Epithelial cell of esophagus (primary cell): ENCODE measurements at regions not wholly inside any gene's neighbourhood (a gene's known extent, or its start where the extent isn't known, plus 50 kb on each side); places are given as distances from the start of the nearest gene placed in this dataset.

Experiments used
- DNase-seq: peaks from one replicate; pipeline ENCODE4 v3.0.0; 2010; ENCODE audit warnings: low read depth
- H3K4me3 ChIP-seq: 2 replicates; pipeline ENCODE4 v1.5.1; 2011; ENCODE audit warnings: mild to moderate bottlenecking, low read length, control low read depth
- TF ChIP-seq, protein P1 (sequence below): IDR thresholded peaks from 2 replicates; pipeline ENCODE4 v1.5.1; 2011; ENCODE audit warnings: low read depth, mild to moderate bottlenecking, low read length, control low read depth, inconsistent platforms; ENCODE audit not compliant: insufficient read depth; ENCODE audit errors: missing control alignments

DNA sequence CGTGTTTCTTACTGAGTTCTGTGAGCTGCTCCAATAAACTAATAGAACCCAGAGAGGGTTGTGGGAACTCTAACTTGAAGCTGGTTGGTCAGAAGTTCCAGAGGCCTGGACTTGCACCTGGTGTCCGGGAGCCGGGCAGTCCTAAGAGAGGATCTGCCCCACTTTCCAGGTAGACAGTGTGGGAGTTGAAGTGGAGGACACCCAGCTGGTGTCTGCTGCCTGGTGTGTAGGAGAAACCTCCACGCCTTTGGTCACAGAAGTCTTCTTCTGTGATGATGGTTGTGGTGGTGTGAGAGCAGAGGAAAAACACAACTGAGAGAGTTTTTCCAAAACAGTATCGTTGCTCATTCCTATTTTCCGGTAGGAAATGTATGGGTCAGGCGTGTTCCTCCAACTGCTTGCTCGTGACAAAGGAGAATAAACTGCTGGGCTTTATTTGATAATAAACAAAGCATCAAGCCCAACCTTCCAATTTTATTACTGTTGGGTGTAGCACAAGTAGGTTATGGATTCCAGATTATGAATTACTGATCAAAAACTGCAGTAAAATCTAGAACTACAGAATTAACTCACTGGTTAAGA lies 137.0 kb downstream of the KLF13 start:
- TF ChIP-seq, protein P1, sequence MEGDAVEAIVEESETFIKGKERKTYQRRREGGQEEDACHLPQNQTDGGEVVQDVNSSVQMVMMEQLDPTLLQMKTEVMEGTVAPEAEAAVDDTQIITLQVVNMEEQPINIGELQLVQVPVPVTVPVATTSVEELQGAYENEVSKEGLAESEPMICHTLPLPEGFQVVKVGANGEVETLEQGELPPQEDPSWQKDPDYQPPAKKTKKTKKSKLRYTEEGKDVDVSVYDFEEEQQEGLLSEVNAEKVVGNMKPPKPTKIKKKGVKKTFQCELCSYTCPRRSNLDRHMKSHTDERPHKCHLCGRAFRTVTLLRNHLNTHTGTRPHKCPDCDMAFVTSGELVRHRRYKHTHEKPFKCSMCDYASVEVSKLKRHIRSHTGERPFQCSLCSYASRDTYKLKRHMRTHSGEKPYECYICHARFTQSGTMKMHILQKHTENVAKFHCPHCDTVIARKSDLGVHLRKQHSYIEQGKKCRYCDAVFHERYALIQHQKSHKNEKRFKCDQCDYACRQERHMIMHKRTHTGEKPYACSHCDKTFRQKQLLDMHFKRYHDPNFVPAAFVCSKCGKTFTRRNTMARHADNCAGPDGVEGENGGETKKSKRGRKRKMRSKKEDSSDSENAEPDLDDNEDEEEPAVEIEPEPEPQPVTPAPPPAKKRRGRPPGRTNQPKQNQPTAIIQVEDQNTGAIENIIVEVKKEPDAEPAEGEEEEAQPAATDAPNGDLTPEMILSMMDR, result no peak
- DNase-seq, result no peak
- H3K4me3 ChIP-seq, result no peak overlapping the region

DNA sequence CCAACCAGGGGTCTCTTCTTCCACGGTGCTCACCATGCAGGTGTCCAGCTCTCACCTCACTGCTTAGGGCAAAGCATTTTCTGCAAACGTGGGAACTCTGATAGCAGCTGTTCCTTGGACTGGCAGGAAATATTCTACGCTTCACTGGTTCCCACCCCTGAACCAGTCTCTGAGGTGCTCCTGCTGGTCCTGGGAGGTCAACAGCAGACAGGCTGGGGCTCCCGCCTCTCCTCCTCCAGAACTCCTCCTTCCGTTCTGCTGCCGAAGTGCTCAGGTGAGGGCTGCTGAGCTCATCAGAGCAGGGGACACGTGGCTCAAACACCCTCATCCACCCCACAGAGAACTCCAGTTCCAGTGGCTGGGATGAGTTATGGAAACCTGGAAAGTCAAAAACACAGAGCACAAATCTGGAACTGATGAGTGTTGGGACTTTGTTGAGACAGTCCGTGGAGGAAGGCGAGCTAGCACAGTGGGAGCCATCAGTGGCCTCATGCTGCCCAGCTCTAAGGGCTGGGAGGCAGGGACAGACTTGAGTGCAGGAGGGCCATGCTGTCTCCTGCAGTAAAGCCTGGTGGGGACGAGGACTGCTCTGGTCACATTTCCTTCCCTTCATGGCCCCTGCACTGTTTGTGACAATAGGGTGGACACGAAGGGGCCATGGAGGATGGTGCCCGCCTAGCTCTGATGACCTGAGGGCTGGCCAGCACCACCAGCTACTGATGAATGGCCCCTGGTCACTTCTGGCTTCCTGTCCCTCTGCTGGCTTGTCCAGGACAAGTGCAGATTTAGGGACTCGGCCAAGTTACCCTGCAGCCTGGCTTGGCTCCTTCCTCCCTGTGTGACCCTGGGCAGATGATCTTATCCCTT lies 137.8 kb downstream of the KLF13 start:
- DNase-seq, result no peak
- TF ChIP-seq, protein P1, result no peak
- no peak overlapping the region for H3K4me3 ChIP-seq

DNA sequence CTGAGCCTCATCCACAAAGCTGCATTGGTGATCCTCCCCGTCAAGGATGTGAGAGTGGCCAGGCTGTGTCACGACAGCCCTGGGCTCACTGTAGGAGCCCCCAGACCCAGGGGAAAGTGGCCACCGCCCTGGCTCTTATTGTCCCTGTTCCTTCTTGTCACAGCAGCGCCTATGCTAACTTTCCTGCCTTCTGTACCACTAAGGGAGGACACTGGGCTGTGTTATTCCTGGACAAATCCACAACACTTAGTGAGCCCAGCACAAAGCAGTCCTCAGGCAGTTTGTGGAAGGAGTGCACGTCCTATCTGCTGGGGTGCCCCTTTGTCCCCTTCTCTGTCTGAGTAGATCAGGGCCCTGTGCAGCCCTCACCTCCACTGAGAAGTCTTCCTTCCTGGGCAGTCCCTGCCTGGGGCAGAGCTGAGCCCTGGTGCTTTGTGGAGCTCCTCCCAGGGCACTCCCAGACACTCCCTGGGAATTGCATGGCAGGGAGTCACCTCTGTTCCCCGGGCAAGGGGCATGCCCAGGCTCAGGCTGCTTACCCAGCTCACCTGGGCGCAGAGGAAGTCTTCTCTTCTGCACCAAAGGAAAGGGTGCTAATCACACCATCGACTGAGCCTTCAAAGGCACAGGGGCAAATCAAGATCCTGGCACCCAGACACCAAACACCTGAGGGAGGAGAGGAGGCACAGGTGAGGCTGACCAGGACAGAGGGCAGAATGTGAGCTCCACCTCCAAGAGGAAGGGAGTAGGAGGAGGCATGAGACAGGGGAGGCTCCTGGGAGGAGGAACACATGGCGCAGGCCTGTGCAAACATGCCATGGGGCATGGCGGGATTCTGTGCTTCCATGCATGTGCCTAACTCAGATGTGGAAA lies 138.7 kb downstream of the KLF13 start:
- peak; percentile 98 for DNase-seq
- no peak overlapping the region for H3K4me3 ChIP-seq
- TF ChIP-seq, protein P1, result no peak

DNA sequence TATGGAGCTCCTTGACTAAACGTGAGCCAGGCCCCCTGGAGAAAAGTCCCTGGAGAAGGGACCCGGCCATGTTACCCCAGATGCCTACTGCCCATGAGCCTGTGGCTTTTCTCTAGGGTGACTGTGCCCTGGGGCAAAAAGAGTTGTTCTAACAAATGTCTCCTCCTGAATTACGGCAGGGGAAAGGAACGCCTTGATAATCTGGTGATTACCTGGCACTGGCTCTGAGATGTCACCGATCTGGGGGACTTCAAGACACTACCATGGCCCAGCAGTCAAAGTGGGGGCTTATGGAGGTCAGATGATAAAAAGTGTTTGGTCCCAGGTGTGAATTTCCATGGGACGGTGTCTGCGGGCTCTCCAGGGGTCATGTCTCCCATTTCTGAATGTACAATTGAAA lies 140.7 kb downstream of the KLF13 start:
- TF ChIP-seq, protein P1, result no peak
- no peak overlapping the region for H3K4me3 ChIP-seq
- DNase-seq, result no peak

DNA sequence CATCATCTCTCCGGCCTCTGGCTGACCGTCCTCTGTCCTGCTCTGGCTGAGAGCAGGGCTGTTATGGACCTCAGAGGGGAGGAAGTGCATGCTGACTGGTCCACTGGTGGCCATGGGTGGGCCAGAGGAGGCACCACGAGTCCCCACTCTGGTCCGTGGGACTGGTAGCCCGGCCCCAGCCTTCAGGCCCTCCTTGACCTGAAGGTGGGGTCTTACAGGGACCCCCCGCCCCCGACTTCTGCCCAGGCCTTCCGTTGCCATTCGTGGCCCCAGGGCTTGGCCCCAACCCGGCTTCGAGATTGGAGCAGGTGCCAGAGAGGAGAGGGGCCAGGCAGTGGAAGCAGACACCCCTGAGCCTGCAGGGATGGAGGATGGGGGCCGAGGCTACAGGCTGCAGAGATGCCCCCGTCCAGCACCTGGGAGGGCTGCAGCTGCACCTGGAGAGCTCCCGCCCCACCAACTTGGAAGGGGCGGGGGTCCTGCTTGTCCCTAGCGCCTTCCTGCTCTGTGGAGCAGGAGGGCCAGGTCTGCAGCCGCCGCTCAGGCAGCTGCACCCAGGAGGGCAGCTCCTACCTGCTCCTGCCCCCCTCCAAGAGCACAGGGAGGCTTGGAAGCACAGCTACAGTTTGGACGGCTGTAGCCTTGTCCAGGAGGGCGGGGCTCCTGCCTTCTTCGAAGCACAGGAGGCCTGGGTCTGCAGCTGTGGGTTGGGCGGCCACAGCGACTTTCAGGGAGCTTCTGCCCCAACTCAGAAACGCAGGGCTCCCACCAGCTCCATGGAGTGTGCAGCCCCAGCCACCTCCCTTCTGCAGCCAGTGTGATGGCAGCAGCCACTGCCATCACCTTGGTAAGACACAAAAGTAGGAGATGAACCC lies 142.5 kb downstream of the KLF13 start:
- TF ChIP-seq, protein P1, result no peak
- no peak overlapping the region for H3K4me3 ChIP-seq
- no peak for DNase-seq
